GM12873 (cell line): ENCODE measurements at regions not wholly inside any gene's neighbourhood (a gene's known extent, or its start where the extent isn't known, plus 50 kb on each side); places are given as distances from the start of the nearest gene placed in this dataset.

Experiments used
- CTCF ChIP-seq: IDR thresholded peaks from 2 replicates; pipeline ENCODE4 v1.5.1; 2012; ENCODE audit warnings: low read depth, mild to moderate bottlenecking, moderate library complexity, low read length, control low read depth; ENCODE audit not compliant: insufficient read depth; ENCODE audit errors: missing control alignments

GRCh38 chr18:6525604-6526003, 110.9 kb upstream of the L3MBTL4 start:
- TF ChIP-seq CTCF, result no peak

GRCh38 chr18:6537475-6537874, 122.8 kb upstream of the L3MBTL4 start:
- TF ChIP-seq CTCF, result no peak

GRCh38 chr18:6542296-6542695, 127.6 kb upstream of the L3MBTL4 start:
- TF ChIP-seq CTCF, result no peak

- peak; percentile 48 for TF ChIP-seq CTCF
Measured at GRCh38 chr18:6543330-6543908, 128.7 kb upstream of the L3MBTL4 start.

- TF ChIP-seq CTCF, result no peak
Measured at GRCh38 chr18:6546229-6546628, 131.5 kb upstream of the L3MBTL4 start.

- no peak for TF ChIP-seq CTCF
Measured at GRCh38 chr18:6547476-6547875, 132.8 kb upstream of the L3MBTL4 start.

GRCh38 chr18:6553234-6553900, 138.7 kb upstream of the L3MBTL4 start:
- no peak for TF ChIP-seq CTCF
